Hindlimb muscle (tissue), 1 donor: ENCODE measurements at regions not wholly inside any gene's neighbourhood (a gene's known extent, or its start where the extent isn't known, plus 50 kb on each side); places are given as distances from the start of the nearest gene placed in this dataset.
A peak's percentile ranks its signal among the peaks of the same experiment; 100 is the strongest.

Experiments
- DNase-seq: peaks from one replicate; pipeline ENCODE4 v3.0.0-alpha.2; 2013

- DNase-seq, result no peak
Observed at GRCh38 chr20:11650566-11650965, 267.1 kb upstream of the BTBD3 start.

GRCh38 chr20:11651138-11651537 is 266.6 kb upstream of the BTBD3 start:
- no peak for DNase-seq

GRCh38 chr20:11651647-11652046 is 266.0 kb upstream of the BTBD3 start:
- no peak for DNase-seq

- DNase-seq, result no peak
Observed at GRCh38 chr20:11652128-11652527, 265.6 kb upstream of the BTBD3 start.

- no peak for DNase-seq
Observed at GRCh38 chr20:11654766-11655165, 262.9 kb upstream of the BTBD3 start.

- no peak for DNase-seq
Observed at GRCh38 chr20:11660673-11661072, 257.0 kb upstream of the BTBD3 start.

- DNase-seq, result no peak
Observed at GRCh38 chr20:11671015-11671511, 246.6 kb upstream of the BTBD3 start.

GRCh38 chr20:11672959-11673358 is 244.7 kb upstream of the BTBD3 start:
- no peak for DNase-seq

GRCh38 chr20:11675920-11676629 is 241.6 kb upstream of the BTBD3 start:
- peak; percentile 64 for DNase-seq

- peak; percentile 60 for DNase-seq
Observed at GRCh38 chr20:11676630-11677287, 240.9 kb upstream of the BTBD3 start.

GRCh38 chr20:11677428-11677827 is 240.3 kb upstream of the BTBD3 start:
- no peak for DNase-seq

- no peak for DNase-seq
Observed at GRCh38 chr20:11677836-11678235, 239.9 kb upstream of the BTBD3 start.

GRCh38 chr20:11682285-11682684 is 235.4 kb upstream of the BTBD3 start:
- DNase-seq, result no peak

GRCh38 chr20:11686195-11686594 is 231.5 kb upstream of the BTBD3 start:
- DNase-seq, result no peak

- DNase-seq, result peak; percentile 32
Observed at GRCh38 chr20:11686820-11687543, 230.7 kb upstream of the BTBD3 start.

GRCh38 chr20:11687546-11688292 is 230.0 kb upstream of the BTBD3 start:
- no peak for DNase-seq

GRCh38 chr20:11689262-11689661 is 228.4 kb upstream of the BTBD3 start:
- DNase-seq, result no peak

GRCh38 chr20:11691766-11692165 is 225.9 kb upstream of the BTBD3 start:
- DNase-seq, result no peak

- no peak for DNase-seq
Observed at GRCh38 chr20:11692567-11692966, 225.1 kb upstream of the BTBD3 start.

GRCh38 chr20:11694467-11694866 is 223.2 kb upstream of the BTBD3 start:
- DNase-seq, result no peak

GRCh38 chr20:11697055-11697454 is 220.6 kb upstream of the BTBD3 start:
- no peak for DNase-seq

- no peak for DNase-seq
Observed at GRCh38 chr20:11697646-11698045, 220.0 kb upstream of the BTBD3 start.

GRCh38 chr20:11698124-11698523 is 219.6 kb upstream of the BTBD3 start:
- no peak for DNase-seq
